ENCODE measurements at regions not wholly inside any gene's neighbourhood (a gene's known extent, or its start where the extent isn't known, plus 50 kb on each side); places are given as distances from the start of the nearest gene placed in this dataset.
A peak's percentile ranks its signal among the peaks of the same experiment; 100 is the strongest.

GRCh38 chr10:4475827-4476490 is 350.0 kb upstream of the AKR1E2 start:
- no peak for TF ChIP-seq CTCF (IDR thresholded peaks at IDR 0.05; ENCODE audit: control insufficient read depth, insufficient read depth, low read depth, low read length, missing control alignments)
- no peak for DNase-seq (ENCODE audit: low read depth)
- no peak overlapping the region for H3K4me3 ChIP-seq (ENCODE audit: control insufficient read depth, low read depth, low read length)

- no peak for DNase-seq (ENCODE audit: low read depth)
- no peak overlapping the region for H3K4me3 ChIP-seq (ENCODE audit: control insufficient read depth, low read depth, low read length)
- no peak for TF ChIP-seq CTCF (IDR thresholded peaks at IDR 0.05; ENCODE audit: control insufficient read depth, insufficient read depth, low read depth, low read length, missing control alignments)
Observed at GRCh38 chr10:4474829-4475228, 351.2 kb upstream of the AKR1E2 start.

- DNase-seq (ENCODE audit: low read depth) = no peak
- no peak for TF ChIP-seq CTCF (IDR thresholded peaks at IDR 0.05; ENCODE audit: control insufficient read depth, insufficient read depth, low read depth, low read length, missing control alignments)
- no peak overlapping the region for H3K4me3 ChIP-seq (ENCODE audit: control insufficient read depth, low read depth, low read length)
Observed at GRCh38 chr10:4473977-4474376, 352.0 kb upstream of the AKR1E2 start.

GRCh38 chr10:4472190-4472904 is 353.7 kb upstream of the AKR1E2 start:
- no peak for TF ChIP-seq CTCF (IDR thresholded peaks at IDR 0.05; ENCODE audit: control insufficient read depth, insufficient read depth, low read depth, low read length, missing control alignments)
- H3K4me3 ChIP-seq (ENCODE audit: control insufficient read depth, low read depth, low read length) = no peak overlapping the region
- DNase-seq (ENCODE audit: low read depth) = no peak

GRCh38 chr10:4470231-4470835 is 355.7 kb upstream of the AKR1E2 start:
- DNase-seq (ENCODE audit: low read depth) = peak; percentile 37
- no peak for TF ChIP-seq CTCF (IDR thresholded peaks at IDR 0.05; ENCODE audit: control insufficient read depth, insufficient read depth, low read depth, low read length, missing control alignments)
- H3K4me3 ChIP-seq (ENCODE audit: control insufficient read depth, low read depth, low read length) = no peak overlapping the region

GRCh38 chr10:4467481-4467880 is 358.5 kb upstream of the AKR1E2 start:
- no peak for DNase-seq (ENCODE audit: low read depth)
- no peak for TF ChIP-seq CTCF (IDR thresholded peaks at IDR 0.05; ENCODE audit: control insufficient read depth, insufficient read depth, low read depth, low read length, missing control alignments)
- no peak overlapping the region for H3K4me3 ChIP-seq (ENCODE audit: control insufficient read depth, low read depth, low read length)

Data from AG09309 (cell line).